ENCODE measurements at regions not wholly inside any gene's neighbourhood (a gene's known extent, or its start where the extent isn't known, plus 50 kb on each side); places are given as distances from the start of the nearest gene placed in this dataset.
"Not testable (repeated sequence)": the region's sequence is repeated elsewhere in the genome, so short reads cannot be mapped to it uniquely, and the experiment has no call there.

DNA sequence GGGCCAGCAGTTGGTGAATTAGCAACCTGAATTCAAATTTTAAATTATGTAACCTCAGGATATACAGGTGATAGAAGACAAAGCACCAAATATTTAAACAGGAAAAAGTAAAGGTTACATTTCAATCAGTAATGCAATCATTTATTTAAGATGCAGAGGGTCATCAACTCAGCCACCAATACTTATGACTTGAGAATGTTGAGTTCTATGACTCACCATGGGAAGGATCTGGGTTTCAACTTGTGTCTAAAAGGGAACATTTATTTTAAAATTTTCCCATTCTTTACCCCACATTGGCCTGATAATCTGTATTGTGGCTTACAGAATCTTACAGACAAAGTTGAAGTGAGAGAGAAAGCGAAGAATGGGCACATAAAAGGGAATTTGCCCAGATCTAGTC is 418.0 kb downstream of the NDFIP2 start:
- POLR2A ChIA-PET = no interaction called here
- DNase-seq (ENCODE audit: low read depth, low spot score) = no peak
- CTCF ChIA-PET = interaction anchor here (1.6 kb wide), 1 partner anchor 444 kb away, joined by 5 read pairs; no protein-coding TSS in a partner anchor
- Histone ChIP-seq H3K4me3 (ENCODE audit: low read depth, low read length) (no peak overlapping the region), H3K9me3 (ENCODE audit: control insufficient read depth, insufficient read depth, low read length) (peaks cover 2% of the 10 kb centered on the region; the same call in 1 of the 2 replicates), H3K27me3 (ENCODE audit: control insufficient read depth, insufficient read depth, low read length) (no peaks in the 10 kb centered on the region), H3K27ac (ENCODE audit: low read depth, low read length) (no peak overlapping the region)
- TF ChIP-seq CTCF (IDR thresholded peaks at IDR 0.05; ENCODE audit: low read depth, low read length) = no peak

DNA sequence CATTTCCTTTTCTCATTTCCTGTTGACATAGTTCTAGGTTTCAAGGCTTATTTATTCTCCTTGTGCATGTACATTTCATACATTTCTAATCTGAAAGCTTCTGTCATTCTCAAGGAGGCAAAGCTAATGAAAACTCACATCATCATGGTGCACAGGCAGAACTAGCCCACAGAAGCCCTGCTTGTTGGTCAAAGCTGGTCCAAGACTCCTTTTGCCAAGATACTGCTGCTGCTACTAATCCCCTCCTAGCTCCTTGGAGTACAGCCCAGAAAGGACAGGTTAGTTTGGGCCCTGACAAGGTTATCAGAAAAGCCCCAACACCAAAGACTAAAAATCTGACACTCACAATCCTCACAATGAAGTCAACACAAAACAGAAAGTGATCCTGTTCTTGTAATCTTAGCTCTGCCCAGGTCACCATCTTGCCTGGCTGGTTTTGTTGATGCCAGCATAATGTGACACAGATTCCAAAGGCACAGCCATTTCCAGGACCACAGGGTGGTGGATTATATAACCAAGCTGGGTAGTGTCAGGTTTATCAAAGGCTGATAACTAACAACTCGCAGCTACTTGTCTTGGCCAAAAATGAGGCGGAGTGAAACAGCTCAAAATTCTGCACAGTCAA is 417.4 kb downstream of the NDFIP2 start:
- POLR2A ChIA-PET = no interaction called here
- no peak overlapping the region for H3K4me3 ChIP-seq (ENCODE audit: low read depth, low read length)
- CTCF ChIA-PET = interaction anchor here (1.6 kb wide), 1 partner anchor 445 kb away, joined by 5 read pairs; no protein-coding TSS in a partner anchor
- no peak for DNase-seq (ENCODE audit: low read depth, low spot score)
- no peak overlapping the region for H3K27ac ChIP-seq (ENCODE audit: low read depth, low read length)
- H3K27me3 ChIP-seq (ENCODE audit: control insufficient read depth, insufficient read depth, low read length) = no peaks in the 10 kb centered on the region
- H3K9me3 ChIP-seq (ENCODE audit: control insufficient read depth, insufficient read depth, low read length) = peaks cover 2% of the 10 kb centered on the region; the same call in 1 of the 2 replicates
- TF ChIP-seq CTCF (IDR thresholded peaks at IDR 0.05; ENCODE audit: low read depth, low read length) = no peak

DNA sequence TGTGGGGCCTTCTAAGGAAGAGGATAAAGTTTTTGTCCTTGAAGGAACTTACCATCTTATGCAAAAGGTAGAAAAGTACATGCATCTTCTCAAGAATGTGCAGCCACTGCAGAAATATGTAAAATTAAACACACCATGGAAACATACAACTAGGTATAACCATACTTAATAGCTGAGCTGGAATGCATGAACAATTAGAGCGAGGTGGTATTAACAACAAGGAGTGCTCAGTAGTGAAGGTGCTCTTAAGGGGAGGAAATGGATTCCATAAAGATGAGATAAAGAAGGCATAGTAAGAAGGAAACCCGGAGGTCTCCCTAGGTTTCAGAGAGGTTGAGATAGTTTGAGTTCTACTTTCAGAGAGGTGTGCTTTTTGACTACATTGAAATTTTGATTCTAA is 415.9 kb downstream of the NDFIP2 start:
- no peak overlapping the region for H3K27ac ChIP-seq (ENCODE audit: low read depth, low read length)
- ChIA-PET CTCF (no interaction called here), POLR2A (no interaction called here)
- no peak for DNase-seq (ENCODE audit: low read depth, low spot score)
- no peak overlapping the region for H3K4me3 ChIP-seq (ENCODE audit: low read depth, low read length)
- no peaks in the 10 kb centered on the region for H3K27me3 ChIP-seq (ENCODE audit: control insufficient read depth, insufficient read depth, low read length)
- no peak for TF ChIP-seq CTCF (IDR thresholded peaks at IDR 0.05; ENCODE audit: low read depth, low read length)
- H3K9me3 ChIP-seq (ENCODE audit: control insufficient read depth, insufficient read depth, low read length) = peaks cover 2% of the 10 kb centered on the region; the same call in 1 of the 2 replicates

DNA sequence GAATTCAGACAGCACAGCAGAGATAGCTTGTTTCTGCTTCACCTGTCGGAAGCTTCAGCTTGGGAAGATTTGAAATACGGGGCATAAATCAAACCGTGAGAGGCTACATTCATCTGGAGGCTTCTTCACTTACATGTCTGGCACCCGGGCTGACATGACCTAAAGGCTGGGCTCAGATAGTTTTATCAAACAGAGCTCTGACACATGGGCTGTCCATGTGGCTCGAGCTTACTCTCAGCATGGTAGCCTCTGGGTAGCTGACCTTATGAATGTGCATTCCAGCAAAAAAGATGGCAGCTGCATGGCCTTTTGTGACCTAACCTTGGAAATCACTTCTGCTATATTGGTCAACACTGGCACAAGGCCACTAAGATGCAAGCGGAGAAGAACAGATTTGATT is 414.5 kb downstream of the NDFIP2 start:
- H3K27ac ChIP-seq (ENCODE audit: low read depth, low read length) = no peak overlapping the region
- TF ChIP-seq CTCF (IDR thresholded peaks at IDR 0.05; ENCODE audit: low read depth, low read length) = no peak
- DNase-seq (ENCODE audit: low read depth, low spot score) = no peak
- ChIA-PET CTCF (no interaction called here), POLR2A (no interaction called here)
- no peak overlapping the region for H3K4me3 ChIP-seq (ENCODE audit: low read depth, low read length)
- no peaks in the 10 kb centered on the region for H3K27me3 ChIP-seq (ENCODE audit: control insufficient read depth, insufficient read depth, low read length)
- no peaks in the 10 kb centered on the region for H3K9me3 ChIP-seq (ENCODE audit: control insufficient read depth, insufficient read depth, low read length)

DNA sequence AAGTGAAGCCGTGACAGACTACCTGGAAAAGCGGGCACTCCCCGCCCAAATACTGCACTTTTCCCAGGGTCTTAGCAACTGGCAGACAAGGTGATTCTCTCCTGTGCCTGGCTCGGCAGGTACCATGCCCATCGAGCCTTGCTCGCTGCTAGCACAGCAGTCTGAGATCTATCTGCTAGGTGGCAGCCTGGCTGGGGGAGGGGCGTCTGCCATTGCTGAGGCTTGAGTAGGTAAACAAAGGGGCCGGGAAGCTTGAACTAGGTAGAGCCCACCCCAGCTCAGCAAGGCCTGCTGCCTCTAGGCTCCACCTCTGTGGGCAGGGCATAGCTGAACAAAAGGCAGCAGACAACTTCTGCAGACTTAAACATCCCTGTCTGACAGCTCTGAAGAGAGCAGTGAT is 406.3 kb downstream of the NDFIP2 start:
- H3K4me3 ChIP-seq (ENCODE audit: low read depth, low read length); DNase-seq (ENCODE audit: low read depth, low spot score); H3K27ac ChIP-seq (ENCODE audit: low read depth, low read length); H3K27me3 ChIP-seq (ENCODE audit: control insufficient read depth, insufficient read depth, low read length); H3K9me3 ChIP-seq (ENCODE audit: control insufficient read depth, insufficient read depth, low read length); POLR2A ChIA-PET; CTCF ChIA-PET: not testable (repeated sequence)

Measured in AG04450 (cell line).